Ovary (tissue), 7 donors: ENCODE measurements at regions not wholly inside any gene's neighbourhood (a gene's known extent, or its start where the extent isn't known, plus 50 kb on each side); places are given as distances from the start of the nearest gene placed in this dataset.

Source experiments
- DNase-seq, 5 donors: peaks; one replicate each; pipeline ENCODE4 v3.0.0-alpha.2; 2019 to 2020
- H3K27ac ChIP-seq, 2 donors: fragments of 200-600 bp; one replicate each; pipeline versions ENCODE4 v1.5.1 to v1.8.0; 2019 to 2022
- H3K27me3 ChIP-seq: fragments of 200-600 bp; one replicate; pipeline ENCODE4 v1.8.0; 2022
- H3K36me3 ChIP-seq: fragments of 200-600 bp; sonication (generic); one replicate; pipeline ENCODE4 v1.5.1; 2019
- H3K4me1 ChIP-seq: one replicate; pipeline ENCODE4 v1.8.1; 2013; ENCODE audit warnings: mild to moderate bottlenecking, moderate library complexity; ENCODE audit not compliant: insufficient read depth
- H3K4me3 ChIP-seq: fragments of 200-600 bp; sonication (generic); one replicate; pipeline ENCODE4 v1.5.1; 2017
- H3K9me3 ChIP-seq, 2 donors: fragments of 200-600 bp in 1 of 2; sonication (generic) in 1 of 2; one replicate each; pipeline versions ENCODE4 v1.5.1 to v1.8.1; 2013 to 2019; ENCODE audit warnings: mild to moderate bottlenecking in 1 of 2, moderate library complexity in 1 of 2
- CTCF ChIP-seq, 3 donors: fragments of 450-650 bp in 2 of 3; fragments of 200-600 bp in 1 of 3; IDR thresholded peaks; one replicate each; pipeline versions ENCODE4 v1.5.1 to v1.8.0; 2016 to 2022; ENCODE audit warnings: antibody characterized with exemption in 3 of 3, mild to moderate bottlenecking in 1 of 3
- EP300 ChIP-seq: sonication (generic); formaldehyde crosslinking; IDR thresholded peaks from one replicate; pipeline ENCODE4 v1.6.1; 2017; ENCODE audit warnings: antibody characterized with exemption
- POLR2A ChIP-seq: fragments of 450-650 bp; IDR thresholded peaks from one replicate; pipeline ENCODE4 v1.6.1; 2017; ENCODE audit warnings: antibody characterized with exemption, mild to moderate bottlenecking, moderate library complexity
- WGBS, 3 donors: extraction: QIAGEN DNeasy Blood & Tissue Kit in 1 of 3; methylation state at CpG; one replicate each; pipeline versions ENCODE4 v1.1.5 to v1.1.7; 2013 to 2017; 5-methylcytosine and 5-hydroxymethylcytosine counted together
- intact Hi-C, 4 donors: fragments of 100-400 bp; cut with DNase I; formaldehyde crosslinking; loops; one replicate each; pipeline versions ENCODE4 v1.11.0 to v1.15.1; 2022 to 2023
- donor health status: DM: no; HTN: no; CAD: no; lungs with moderate emphysema.
- donor health status: DM: no; HTN: no; CAD: no.
- donor health status: Bipolar disorder and iron deficiency.
- donor health status: DM: no; HTN: no; CAD: no.
- donor health status: DM: yes; HTN: yes; CAD: no.

GRCh38 chr6:11366934-11367637, 134.6 kb upstream of the NEDD9 start:
- no peaks in the 10 kb centered on the region for H3K4me1 ChIP-seq
- no peak overlapping the region for H3K4me3 ChIP-seq
- no peaks in the 10 kb centered on the region for H3K9me3 ChIP-seq
- TF ChIP-seq EP300 (no peak), CTCF (IDR thresholded peaks at IDR 0.05) (no peak), POLR2A (no peak)
- intact Hi-C loops, result no loop called here
- no peaks in the 10 kb centered on the region for H3K27me3 ChIP-seq
- H3K36me3 ChIP-seq, result no peaks in the 10 kb centered on the region
- DNase-seq, result no peak
- H3K27ac ChIP-seq, result no peak overlapping the region
- WGBS, 3 donors, result 40 to 44% (median 40%) methylated on average over 4 of the region's 4 CpGs

GRCh38 chr6:11366183-11366933, 133.9 kb upstream of the NEDD9 start:
- Histone ChIP-seq H3K9me3 (no peaks in the 10 kb centered on the region), H3K27ac (no peak overlapping the region), H3K4me1 (no peaks in the 10 kb centered on the region), H3K36me3 (no peaks in the 10 kb centered on the region), H3K27me3 (no peaks in the 10 kb centered on the region), H3K4me3 (no peak overlapping the region)
- TF ChIP-seq POLR2A (no peak), EP300 (no peak), CTCF (IDR thresholded peaks at IDR 0.05) (no peak)
- intact Hi-C loops, result no loop called here
- no peak for DNase-seq
- 87 to 92% (median 91%) methylated on average over 7 of the region's 7 CpGs for WGBS, 3 donors

GRCh38 chr6:11364971-11365397, 132.5 kb upstream of the NEDD9 start:
- Histone ChIP-seq H3K4me1 (no peaks in the 10 kb centered on the region), H3K27ac (no peak overlapping the region), H3K4me3 (no peak overlapping the region), H3K27me3 (no peaks in the 10 kb centered on the region), H3K9me3 (no peaks in the 10 kb centered on the region), H3K36me3 (no peaks in the 10 kb centered on the region)
- DNase-seq, result peak in 1 of 5 donors; percentile 26
- 41 to 65% (median 55%) methylated on average over 5 of the region's 5 CpGs for WGBS, 3 donors
- intact Hi-C loops, result no loop called here
- TF ChIP-seq EP300, result peak; percentile 91
- no peak for TF ChIP-seq CTCF (IDR thresholded peaks at IDR 0.05)

GRCh38 chr6:11363881-11364576, 131.6 kb upstream of the NEDD9 start:
- TF ChIP-seq EP300, result no peak
- no peak for TF ChIP-seq POLR2A
- no peak for TF ChIP-seq CTCF (IDR thresholded peaks at IDR 0.05)
- no peaks in the 10 kb centered on the region for H3K27me3 ChIP-seq
- intact Hi-C loops, result no loop called here

More at GRCh38 chr6:11363881-11364576, 131.6 kb upstream of the NEDD9 start:
- no peak overlapping the region for H3K4me3 ChIP-seq
- H3K4me1 ChIP-seq, result no peaks in the 10 kb centered on the region
- 54 to 58% (median 55%) methylated on average over 2 of the region's 2 CpGs for WGBS, 3 donors
- no peaks in the 10 kb centered on the region for H3K9me3 ChIP-seq
- H3K27ac ChIP-seq, result no peak overlapping the region
- no peaks in the 10 kb centered on the region for H3K36me3 ChIP-seq
- DNase-seq, result no peak
